ENCODE measurements at regions not wholly inside any gene's neighbourhood (a gene's known extent, or its start where the extent isn't known, plus 50 kb on each side); places are given as distances from the start of the nearest gene placed in this dataset.

GRCh38 chr2:78890935-78891334, 134.6 kb upstream of the REG3G start:
- intact Hi-C loops (cut with DNase I) = no loop called here
- H3K27me3 ChIP-seq = no peaks in the 10 kb centered on the region
- no peaks in the 10 kb centered on the region for H3K36me3 ChIP-seq
- H3K27ac ChIP-seq = no peak overlapping the region
- no peak for TF ChIP-seq CTCF (IDR thresholded peaks at IDR 0.05)
- DNase-seq (ENCODE audit: low spot score in 2 of 2) = no peak
- H3K4me3 ChIP-seq = no peak overlapping the region
- H3K9me3 ChIP-seq = no peaks in the 10 kb centered on the region
- H3K4me1 ChIP-seq = no peaks in the 10 kb centered on the region

GRCh38 chr2:78892295-78892694, 133.2 kb upstream of the REG3G start:
- DNase-seq (ENCODE audit: low spot score in 2 of 2) = no peak
- Histone ChIP-seq H3K9me3 (no peaks in the 10 kb centered on the region), H3K36me3 (no peaks in the 10 kb centered on the region), H3K4me3 (no peak overlapping the region), H3K27me3 (no peaks in the 10 kb centered on the region), H3K4me1 (no peaks in the 10 kb centered on the region), H3K27ac (no peak overlapping the region)
- intact Hi-C loops (cut with DNase I) = no loop called here
- no peak for TF ChIP-seq CTCF (IDR thresholded peaks at IDR 0.05)

DNA sequence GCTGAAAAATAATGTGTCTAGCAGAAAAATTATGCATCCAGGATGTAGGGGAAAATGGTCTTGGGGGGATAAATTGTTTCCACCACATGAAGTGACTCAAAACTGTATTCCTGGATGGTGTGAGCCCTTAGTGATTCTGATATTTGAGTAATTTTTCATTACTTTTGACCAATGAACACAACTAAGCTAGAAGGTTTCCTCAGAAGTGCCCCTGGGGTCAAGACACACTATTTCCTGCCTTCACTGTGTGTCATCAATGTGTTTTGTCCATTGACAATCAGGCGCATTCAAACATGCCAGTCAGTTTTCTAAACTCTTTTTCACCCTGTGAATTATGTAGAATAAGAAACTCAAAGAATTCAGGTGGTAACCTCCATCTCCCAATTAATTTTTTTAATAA, 130.5 kb upstream of the REG3G start:
- H3K36me3 ChIP-seq = no peaks in the 10 kb centered on the region
- no peak overlapping the region for H3K27ac ChIP-seq
- intact Hi-C loops (cut with DNase I) = no loop called here
- no peaks in the 10 kb centered on the region for H3K9me3 ChIP-seq
- no peak for DNase-seq (ENCODE audit: low spot score in 2 of 2)
- no peak for TF ChIP-seq CTCF (IDR thresholded peaks at IDR 0.05)
- H3K27me3 ChIP-seq = no peaks in the 10 kb centered on the region
- H3K4me3 ChIP-seq = no peak overlapping the region
- H3K4me1 ChIP-seq = no peaks in the 10 kb centered on the region

DNA sequence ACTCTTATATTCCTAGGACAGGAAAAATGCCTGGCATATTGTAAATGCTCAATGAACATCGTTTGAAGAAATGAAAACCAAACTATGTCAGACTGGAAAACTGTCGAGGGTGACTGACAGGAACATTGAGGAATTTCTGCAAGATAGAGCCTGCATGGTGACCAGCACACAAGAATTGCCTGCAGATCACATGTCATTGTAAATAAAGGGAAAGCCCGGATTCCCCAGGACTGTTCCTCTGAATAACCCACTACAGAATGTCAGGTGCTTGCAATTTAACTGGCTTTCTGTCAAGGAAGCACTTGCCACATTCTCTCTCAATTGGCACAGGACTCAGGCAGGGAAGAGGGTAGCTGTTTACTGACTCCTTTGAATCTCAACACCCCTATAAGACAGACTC, 129.0 kb upstream of the REG3G start:
- DNase-seq (ENCODE audit: low spot score in 2 of 2) = no peak
- H3K27me3 ChIP-seq = no peaks in the 10 kb centered on the region
- intact Hi-C loops (cut with DNase I) = no loop called here
- H3K9me3 ChIP-seq = no peaks in the 10 kb centered on the region
- no peaks in the 10 kb centered on the region for H3K4me1 ChIP-seq
- H3K36me3 ChIP-seq = no peaks in the 10 kb centered on the region
- no peak for TF ChIP-seq CTCF (IDR thresholded peaks at IDR 0.05)
- H3K4me3 ChIP-seq = no peak overlapping the region
- no peak overlapping the region for H3K27ac ChIP-seq

DNA sequence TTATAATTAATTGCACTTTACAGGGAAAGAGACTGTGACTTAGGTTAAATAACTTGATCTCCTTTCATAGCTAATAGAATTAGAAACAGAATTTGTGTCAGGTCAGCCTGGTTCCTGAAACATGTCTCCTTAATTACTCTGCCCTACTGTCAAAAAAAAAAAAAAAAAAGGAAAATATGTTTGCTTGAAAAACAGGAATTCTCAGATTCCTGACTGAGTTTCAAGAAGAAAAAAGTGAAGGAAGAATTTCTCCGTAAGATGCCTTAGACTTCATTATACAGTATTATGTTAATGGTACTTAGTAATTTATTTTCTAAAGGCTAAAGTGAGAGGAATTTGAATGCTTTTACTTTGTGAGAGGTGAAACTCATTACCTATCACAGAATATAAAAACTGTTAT, 118.4 kb upstream of the REG3G start:
- intact Hi-C loops (cut with DNase I) = no loop called here
- H3K9me3 ChIP-seq = no peaks in the 10 kb centered on the region
- H3K27me3 ChIP-seq = no peaks in the 10 kb centered on the region
- H3K4me1 ChIP-seq = no peaks in the 10 kb centered on the region
- H3K27ac ChIP-seq = no peak overlapping the region
- DNase-seq (ENCODE audit: low spot score in 2 of 2) = no peak
- no peak for TF ChIP-seq CTCF (IDR thresholded peaks at IDR 0.05)
- H3K36me3 ChIP-seq = no peaks in the 10 kb centered on the region
- H3K4me3 ChIP-seq = no peak overlapping the region

GRCh38 chr2:78908973-78909372, 116.5 kb upstream of the REG3G start:
- Histone ChIP-seq H3K9me3 (no peaks in the 10 kb centered on the region), H3K4me3 (no peak overlapping the region), H3K27me3 (no peaks in the 10 kb centered on the region), H3K4me1 (no peaks in the 10 kb centered on the region), H3K27ac (no peak overlapping the region), H3K36me3 (no peaks in the 10 kb centered on the region)
- no peak for DNase-seq (ENCODE audit: low spot score in 2 of 2)
- TF ChIP-seq CTCF (IDR thresholded peaks at IDR 0.05) = no peak
- intact Hi-C loops (cut with DNase I) = no loop called here
